Chondrocyte (in vitro differentiated cells): ENCODE measurements at regions not wholly inside any gene's neighbourhood (a gene's known extent, or its start where the extent isn't known, plus 50 kb on each side); places are given as distances from the start of the nearest gene placed in this dataset.

ENCODE experiments used
- DNase-seq: peaks from one replicate; pipeline ENCODE4 v3.0.0; 2021; ENCODE audit warnings: mixed read lengths, low spot score
- H3K27ac Mint-ChIP-seq: one replicate; pipeline ENCODE4 v1.8.0; 2021; ENCODE audit warnings: mild to moderate bottlenecking, moderate library complexity, mixed read lengths; ENCODE audit not compliant: unreplicated experiment
- H3K27me3 Mint-ChIP-seq: 2 replicates; pipeline ENCODE4 v1.8.0; 2021; ENCODE audit warnings: low read depth, mixed read lengths
- H3K36me3 Mint-ChIP-seq: 2 replicates; pipeline ENCODE4 v1.8.0; 2021; ENCODE audit warnings: low read depth, mixed read lengths
- H3K4me1 Mint-ChIP-seq: 2 replicates; pipeline ENCODE4 v1.8.0; 2021; ENCODE audit warnings: low read depth, mild to moderate bottlenecking, mixed read lengths
- H3K4me3 Mint-ChIP-seq: one replicate; pipeline ENCODE4 v1.8.0; 2021; ENCODE audit warnings: mild to moderate bottlenecking, moderate library complexity, mixed read lengths; ENCODE audit not compliant: unreplicated experiment
- H3K9me3 Mint-ChIP-seq: 2 replicates; pipeline ENCODE4 v1.8.0; 2021; ENCODE audit warnings: low read depth, mixed read lengths
- CTCF ChIP-seq: fragments of 200-600 bp; sonication (generic); IDR thresholded peaks from 2 replicates; pipeline ENCODE4 v1.5.0; 2021; ENCODE audit warnings: antibody characterized with exemption, mild to moderate bottlenecking, moderate library complexity

- Mint-ChIP-seq H3K36me3 (no peaks in the 10 kb centered on the region), H3K27ac (no peak overlapping the region), H3K4me1 (peaks cover 27% of the 10 kb centered on the region), H3K9me3 (peaks cover 10% of the 10 kb centered on the region), H3K27me3 (no peaks in the 10 kb centered on the region), H3K4me3 (no peak overlapping the region)
- no peak for DNase-seq
- no peak for TF ChIP-seq CTCF
These were observed 428.1 kb downstream of the BCOR start for GRCh38 chrX:39669668-39670067.

GRCh38 chrX:39670281-39670680 is 427.5 kb downstream of the BCOR start:
- Mint-ChIP-seq H3K36me3 (no peaks in the 10 kb centered on the region), H3K9me3 (peaks cover 10% of the 10 kb centered on the region), H3K4me3 (no peak overlapping the region), H3K4me1 (peaks cover 27% of the 10 kb centered on the region), H3K27ac (no peak overlapping the region), H3K27me3 (no peaks in the 10 kb centered on the region)
- no peak for DNase-seq
- TF ChIP-seq CTCF, result no peak

GRCh38 chrX:39672405-39672804 is 425.4 kb downstream of the BCOR start:
- Mint-ChIP-seq H3K27ac (no peak overlapping the region), H3K4me1 (peaks cover 8% of the 10 kb centered on the region), H3K9me3 (peaks cover 18% of the 10 kb centered on the region), H3K27me3 (no peaks in the 10 kb centered on the region), H3K4me3 (no peak overlapping the region), H3K36me3 (no peaks in the 10 kb centered on the region)
- DNase-seq, result no peak
- no peak for TF ChIP-seq CTCF

GRCh38 chrX:39674490-39675161 is 423.1 kb downstream of the BCOR start:
- no peak overlapping the region for H3K27ac Mint-ChIP-seq
- DNase-seq, result no peak
- no peaks in the 10 kb centered on the region for H3K4me1 Mint-ChIP-seq
- no peaks in the 10 kb centered on the region for H3K27me3 Mint-ChIP-seq
- peaks cover 13% of the 10 kb centered on the region for H3K9me3 Mint-ChIP-seq
- no peaks in the 10 kb centered on the region for H3K36me3 Mint-ChIP-seq
- TF ChIP-seq CTCF, result no peak
- no peak overlapping the region for H3K4me3 Mint-ChIP-seq

- Mint-ChIP-seq H3K36me3 (no peaks in the 10 kb centered on the region), H3K27me3 (no peaks in the 10 kb centered on the region), H3K9me3 (peaks cover 13% of the 10 kb centered on the region), H3K27ac (no peak overlapping the region), H3K4me3 (no peak overlapping the region), H3K4me1 (no peaks in the 10 kb centered on the region)
- no peak for DNase-seq
- no peak for TF ChIP-seq CTCF
These were observed 422.6 kb downstream of the BCOR start for GRCh38 chrX:39675162-39675553.
